Calu3 (cell line): ENCODE measurements at regions not wholly inside any gene's neighbourhood (a gene's known extent, or its start where the extent isn't known, plus 50 kb on each side); places are given as distances from the start of the nearest gene placed in this dataset.
"Not testable (repeated sequence)": the region's sequence is repeated elsewhere in the genome, so short reads cannot be mapped to it uniquely, and the experiment has no call there.

Experiments used
- BruUV-seq: library from RNA; stranded (reverse); fragments of 400-500 nt; replicated peaks from 2 replicates; lab custom pipeline; 2021; lab: Mats Ljungman, UMichigan
- CTCF ChIA-PET: fragments of 300-600 bp; sonication (Branson Sonifier 250); formaldehyde crosslinking; loops from one replicate; lab custom pipeline; 2022; ENCODE audit warnings: antibody characterized with exemption; lab: Charles Lee
- DNase-seq: peaks from one replicate; pipeline ENCODE4 v3.0.0; 2022
- H3K27ac Mint-ChIP-seq: one replicate; pipeline ENCODE4 v1.8.0; 2022; ENCODE audit warnings: mixed read lengths; ENCODE audit not compliant: unreplicated experiment
- H3K27me3 Mint-ChIP-seq: one replicate; pipeline ENCODE4 v1.8.0; 2022; ENCODE audit warnings: mixed read lengths; ENCODE audit not compliant: unreplicated experiment
- H3K36me3 Mint-ChIP-seq: one replicate; pipeline ENCODE4 v1.8.0; 2022; ENCODE audit warnings: mild to moderate bottlenecking, moderate library complexity, mixed read lengths; ENCODE audit not compliant: insufficient read depth, unreplicated experiment
- H3K4me1 Mint-ChIP-seq: one replicate; pipeline ENCODE4 v1.8.0; 2022; ENCODE audit warnings: mild to moderate bottlenecking, low read depth, mixed read lengths; ENCODE audit not compliant: unreplicated experiment
- H3K4me3 Mint-ChIP-seq: one replicate; pipeline ENCODE4 v1.8.0; 2022; ENCODE audit warnings: mild to moderate bottlenecking, low read depth, moderate library complexity, mixed read lengths; ENCODE audit not compliant: unreplicated experiment
- H3K9me3 Mint-ChIP-seq: one replicate; pipeline ENCODE4 v1.8.0; 2022; ENCODE audit warnings: low read depth, mixed read lengths; ENCODE audit not compliant: unreplicated experiment
- intact Hi-C: fragments of 100-400 bp; cut with micrococcal nuclease; formaldehyde crosslinking; loops from one replicate; pipeline ENCODE4 v1.10.0; 2022; ENCODE audit not compliant: unreplicated experiment
- TF ChIP-seq, protein P1 (sequence below): fragments of 200-600 bp; IDR thresholded peaks from one replicate; pipeline ENCODE4 v1.8.0; 2022; ENCODE audit warnings: antibody characterized with exemption; ENCODE audit not compliant: unreplicated experiment

DNA sequence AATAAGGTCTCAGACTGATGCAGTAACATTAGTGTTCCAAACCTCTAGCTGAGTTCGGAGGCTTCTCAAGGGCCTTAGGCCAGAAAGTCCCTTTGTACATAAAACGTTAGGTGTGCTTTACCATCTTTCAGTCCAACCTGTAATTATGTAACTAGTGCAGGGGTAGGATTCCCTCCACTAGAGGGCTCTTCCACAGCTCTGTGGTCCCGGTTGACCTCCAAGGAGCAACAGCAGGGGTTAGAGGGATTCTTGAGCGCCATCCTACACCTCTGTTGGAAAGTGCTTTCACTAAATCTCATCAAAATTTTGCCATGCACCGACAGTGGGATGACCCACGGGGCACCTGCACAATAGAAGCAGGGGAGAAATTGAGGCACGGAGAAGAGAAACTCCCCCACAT is 155.8 kb upstream of the LRP1B start:
- Mint-ChIP-seq H3K36me3 (no peaks in the 10 kb centered on the region), H3K4me3 (no peak overlapping the region), H3K4me1 (no peaks in the 10 kb centered on the region), H3K27ac (no peak overlapping the region), H3K27me3 (no peaks in the 10 kb centered on the region), H3K9me3 (peaks cover 2% of the 10 kb centered on the region)
- no peak for DNase-seq
- intact Hi-C loops: no loop called here
- CTCF ChIA-PET: interaction anchor here (0.7 kb wide), 1 partner anchor 10 kb away, joined by 3 read pairs; no protein-coding TSS in a partner anchor
- no TSS peak for BruUV-seq
- TF ChIP-seq, protein P1, sequence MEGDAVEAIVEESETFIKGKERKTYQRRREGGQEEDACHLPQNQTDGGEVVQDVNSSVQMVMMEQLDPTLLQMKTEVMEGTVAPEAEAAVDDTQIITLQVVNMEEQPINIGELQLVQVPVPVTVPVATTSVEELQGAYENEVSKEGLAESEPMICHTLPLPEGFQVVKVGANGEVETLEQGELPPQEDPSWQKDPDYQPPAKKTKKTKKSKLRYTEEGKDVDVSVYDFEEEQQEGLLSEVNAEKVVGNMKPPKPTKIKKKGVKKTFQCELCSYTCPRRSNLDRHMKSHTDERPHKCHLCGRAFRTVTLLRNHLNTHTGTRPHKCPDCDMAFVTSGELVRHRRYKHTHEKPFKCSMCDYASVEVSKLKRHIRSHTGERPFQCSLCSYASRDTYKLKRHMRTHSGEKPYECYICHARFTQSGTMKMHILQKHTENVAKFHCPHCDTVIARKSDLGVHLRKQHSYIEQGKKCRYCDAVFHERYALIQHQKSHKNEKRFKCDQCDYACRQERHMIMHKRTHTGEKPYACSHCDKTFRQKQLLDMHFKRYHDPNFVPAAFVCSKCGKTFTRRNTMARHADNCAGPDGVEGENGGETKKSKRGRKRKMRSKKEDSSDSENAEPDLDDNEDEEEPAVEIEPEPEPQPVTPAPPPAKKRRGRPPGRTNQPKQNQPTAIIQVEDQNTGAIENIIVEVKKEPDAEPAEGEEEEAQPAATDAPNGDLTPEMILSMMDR: peak; percentile 31

DNA sequence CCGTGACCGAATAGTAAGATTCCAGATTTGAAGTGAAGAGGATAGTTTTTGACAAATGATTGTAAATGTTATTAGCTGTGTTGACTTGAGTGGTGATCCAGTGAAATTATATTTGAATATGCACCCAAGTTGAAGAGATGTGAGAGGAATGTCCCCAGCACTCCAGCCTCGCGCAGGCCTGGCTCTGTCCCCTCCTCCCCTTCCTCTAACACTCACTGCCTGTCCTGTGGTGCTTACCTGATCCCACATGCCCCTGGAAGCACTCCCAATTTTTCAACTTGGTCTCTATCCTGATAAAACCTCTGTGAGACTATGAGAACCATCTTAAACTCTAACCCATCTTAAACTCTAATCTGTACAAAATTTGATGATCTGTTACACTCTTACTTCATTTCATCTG is 154.7 kb upstream of the LRP1B start:
- CTCF ChIA-PET: no interaction called here
- Mint-ChIP-seq H3K27me3 (no peaks in the 10 kb centered on the region), H3K9me3 (peaks cover 2% of the 10 kb centered on the region), H3K27ac (no peak overlapping the region), H3K4me3 (no peak overlapping the region), H3K4me1 (no peaks in the 10 kb centered on the region), H3K36me3 (no peaks in the 10 kb centered on the region)
- TF ChIP-seq, protein P1: no peak
- no peak for DNase-seq
- BruUV-seq: no TSS peak
- intact Hi-C loops: no loop called here

DNA sequence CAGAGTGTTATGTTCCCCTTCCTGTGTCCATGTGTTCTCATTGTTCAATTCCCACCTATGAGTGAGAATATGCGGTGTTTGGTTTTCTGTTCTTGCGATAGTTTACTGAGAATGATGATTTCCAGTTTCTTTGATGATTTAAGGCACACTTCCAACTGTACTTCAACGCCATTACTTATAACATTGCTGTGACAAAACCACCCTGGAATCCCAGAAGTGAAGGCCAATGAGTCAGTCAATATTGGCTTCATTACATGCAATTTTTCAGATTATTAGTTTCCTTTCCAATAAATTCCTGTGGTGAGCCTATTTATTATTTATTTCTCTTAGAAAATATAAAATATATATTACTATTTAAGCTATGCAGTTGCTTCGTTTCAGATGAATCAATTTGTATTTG is 153.5 kb upstream of the LRP1B start:
- CTCF ChIA-PET, H3K27ac Mint-ChIP-seq, intact Hi-C loops, H3K27me3 Mint-ChIP-seq, DNase-seq, BruUV-seq, H3K4me1 Mint-ChIP-seq, H3K36me3 Mint-ChIP-seq, H3K9me3 Mint-ChIP-seq, H3K4me3 Mint-ChIP-seq: not testable (repeated sequence)

DNA sequence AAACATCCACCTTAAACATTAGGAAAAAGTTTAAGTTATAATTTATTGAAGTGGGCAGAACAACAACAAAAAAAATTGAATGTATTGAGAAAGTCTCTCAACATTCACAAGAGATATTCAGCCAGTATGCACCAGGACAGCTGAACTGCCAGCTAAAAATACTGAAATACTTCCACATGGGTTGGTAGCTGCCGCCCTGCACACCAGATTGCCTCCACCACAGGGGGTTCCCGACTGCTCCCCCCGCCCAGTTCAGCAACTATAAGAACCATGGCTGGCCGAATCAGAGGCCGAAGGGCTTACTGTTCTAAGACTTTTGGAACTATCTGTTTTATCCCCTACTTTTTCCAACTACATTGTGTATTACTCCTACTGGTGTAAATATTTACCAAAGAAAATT is 150.0 kb upstream of the LRP1B start:
- no peaks in the 10 kb centered on the region for H3K4me1 Mint-ChIP-seq
- H3K27ac Mint-ChIP-seq: no peak overlapping the region
- no peak overlapping the region for H3K4me3 Mint-ChIP-seq
- TF ChIP-seq, protein P1: no peak
- intact Hi-C loops: no loop called here
- CTCF ChIA-PET: no interaction called here
- no peaks in the 10 kb centered on the region for H3K27me3 Mint-ChIP-seq
- H3K9me3 Mint-ChIP-seq: no peaks in the 10 kb centered on the region
- DNase-seq: no peak
- BruUV-seq: no TSS peak
- no peaks in the 10 kb centered on the region for H3K36me3 Mint-ChIP-seq

DNA sequence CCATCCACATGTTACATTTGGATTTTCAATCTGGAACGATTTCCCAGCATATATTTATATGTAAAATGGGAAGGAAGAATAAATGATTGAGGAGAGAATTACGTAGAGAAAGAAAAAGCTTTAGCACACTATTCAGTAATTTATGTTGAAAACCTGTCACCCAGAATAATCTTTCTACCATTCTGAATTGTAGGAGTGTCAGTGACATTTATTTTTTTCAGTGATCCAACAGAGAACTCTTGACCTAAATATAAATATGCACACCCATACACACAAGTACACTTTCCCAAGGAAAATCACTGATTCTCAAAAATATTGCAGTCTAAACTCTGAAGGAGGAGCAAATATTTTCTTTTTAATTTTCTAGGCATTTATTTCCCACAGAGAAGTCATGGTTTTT is 140.2 kb upstream of the LRP1B start:
- CTCF ChIA-PET: no interaction called here
- intact Hi-C loops: no loop called here
- H3K4me1 Mint-ChIP-seq: no peaks in the 10 kb centered on the region
- H3K27me3 Mint-ChIP-seq: no peaks in the 10 kb centered on the region
- H3K27ac Mint-ChIP-seq: no peak overlapping the region
- TF ChIP-seq, protein P1: no peak
- no peaks in the 10 kb centered on the region for H3K36me3 Mint-ChIP-seq
- DNase-seq: no peak
- BruUV-seq: no TSS peak
- no peak overlapping the region for H3K4me3 Mint-ChIP-seq
- no peaks in the 10 kb centered on the region for H3K9me3 Mint-ChIP-seq
